H9 (cell line): ENCODE measurements at regions not wholly inside any gene's neighbourhood (a gene's known extent, or its start where the extent isn't known, plus 50 kb on each side); places are given as distances from the start of the nearest gene placed in this dataset.
A peak's percentile ranks its signal among the peaks of the same experiment; 100 is the strongest.

Source experiments
- DNase-seq: peaks from one replicate; pipeline ENCODE4 v3.0.0-alpha.2; 2017
- H2AFZ ChIP-seq: one replicate; pipeline ENCODE4 v1.6.1; 2013; ENCODE audit warnings: mild to moderate bottlenecking, low read length, control low read depth, moderate library complexity
- H2AK5ac ChIP-seq: 2 replicates; pipeline ENCODE4 v1.6.1; 2013; ENCODE audit warnings: low read length, control low read depth, mixed read lengths; ENCODE audit not compliant: insufficient read length
- H2BK120ac ChIP-seq: one replicate; pipeline ENCODE4 v1.6.1; 2013; ENCODE audit warnings: low read depth, mild to moderate bottlenecking, low read length, control low read depth, inconsistent platforms; ENCODE audit not compliant: poor library complexity, severe bottlenecking
- H2BK12ac ChIP-seq: 2 replicates; pipeline ENCODE4 v1.6.1; 2013; ENCODE audit warnings: low read length, control low read depth, mixed read lengths, low read depth; ENCODE audit not compliant: insufficient read length
- H2BK15ac ChIP-seq: 2 replicates; pipeline ENCODE4 v1.6.1; 2013; ENCODE audit warnings: low read depth, low read length, control low read depth
- H2BK20ac ChIP-seq: one replicate; pipeline ENCODE4 v1.6.1; 2013; ENCODE audit warnings: low read depth, mild to moderate bottlenecking, low read length, control low read depth, inconsistent platforms; ENCODE audit not compliant: poor library complexity, severe bottlenecking
- H2BK5ac ChIP-seq: 2 replicates; pipeline ENCODE4 v1.6.1; 2013; ENCODE audit warnings: low read length, control low read depth, mixed read lengths; ENCODE audit not compliant: insufficient read length
- H3K14ac ChIP-seq: 2 replicates; pipeline ENCODE4 v1.6.1; 2013; ENCODE audit warnings: low read length, control low read depth; ENCODE audit not compliant: insufficient read depth
- H3K18ac ChIP-seq: 2 replicates; pipeline ENCODE4 v1.6.1; 2013; ENCODE audit warnings: low read depth, mild to moderate bottlenecking, mixed read lengths, low read length, control low read depth; ENCODE audit not compliant: insufficient read length
- H3K23ac ChIP-seq: 2 replicates; pipeline ENCODE4 v1.6.1; 2013; ENCODE audit warnings: low read length, control low read depth, mixed read lengths, low read depth; ENCODE audit not compliant: insufficient read length
- H3K23me2 ChIP-seq: 2 replicates; pipeline ENCODE4 v1.6.1; 2013; ENCODE audit warnings: low read depth, mild to moderate bottlenecking, mixed read lengths, low read length, control low read depth; ENCODE audit not compliant: insufficient read length, poor library complexity, severe bottlenecking
- H3K27ac ChIP-seq: 2 replicates; pipeline ENCODE4 v1.5.1; 2013; ENCODE audit warnings: low read length, control low read depth, mixed read lengths, low read depth; ENCODE audit not compliant: insufficient read length
- H3K27me3 ChIP-seq: 2 replicates; pipeline ENCODE4 v1.6.1; 2013; ENCODE audit warnings: low read length, control low read depth, inconsistent platforms; ENCODE audit not compliant: insufficient read depth
- H3K4ac ChIP-seq: 2 replicates; pipeline ENCODE4 v1.6.1; 2013; ENCODE audit warnings: low read depth, mild to moderate bottlenecking, control low read depth, inconsistent platforms, low read length, moderate library complexity
- H3K4me1 ChIP-seq: 2 replicates; pipeline ENCODE4 v1.6.1; 2013; ENCODE audit warnings: low read length, control low read depth, inconsistent platforms; ENCODE audit not compliant: insufficient read depth
- H3K4me2 ChIP-seq: 2 replicates; pipeline ENCODE4 v1.6.1; 2013; ENCODE audit warnings: low read length, control low read depth, mixed read lengths; ENCODE audit not compliant: insufficient read length, insufficient read depth
- H3K56ac ChIP-seq: 2 replicates; pipeline ENCODE4 v1.6.1; 2013; ENCODE audit warnings: low read depth, mild to moderate bottlenecking, mixed read lengths, low read length, control low read depth; ENCODE audit not compliant: insufficient read length
- H3K79me1 ChIP-seq: 2 replicates; pipeline ENCODE4 v1.6.1; 2013; ENCODE audit warnings: low read depth, mild to moderate bottlenecking, moderate library complexity, low read length, control low read depth, inconsistent platforms; ENCODE audit not compliant: insufficient read depth, poor library complexity, severe bottlenecking
- H3K79me2 ChIP-seq: 2 replicates; pipeline ENCODE4 v1.6.1; 2013; ENCODE audit warnings: low read length, control low read depth, inconsistent platforms; ENCODE audit not compliant: insufficient read depth
- H3K9ac ChIP-seq: 2 replicates; pipeline ENCODE4 v1.6.1; 2013; ENCODE audit warnings: low read length, control low read depth, mixed read lengths; ENCODE audit not compliant: insufficient read length; ENCODE audit errors: extremely low read depth
- H3K9me3 ChIP-seq: one replicate; pipeline ENCODE4 v1.6.1; 2013; ENCODE audit warnings: low read depth, low read length, inconsistent platforms; ENCODE audit not compliant: control insufficient read depth
- H3T11ph ChIP-seq: one replicate; pipeline ENCODE4 v1.6.1; 2013; ENCODE audit warnings: mild to moderate bottlenecking, low read length, control low read depth, inconsistent platforms
- H4K20me1 ChIP-seq: one replicate; pipeline ENCODE4 v1.6.1; 2013; ENCODE audit not compliant: control insufficient read depth, insufficient read length, insufficient read depth
- H4K5ac ChIP-seq: 2 replicates; pipeline ENCODE4 v1.6.1; 2013; ENCODE audit warnings: low read depth, mild to moderate bottlenecking, mixed read lengths, low read length, control low read depth; ENCODE audit not compliant: insufficient read length
- H4K8ac ChIP-seq: replicated peaks from 2 replicates; pipeline ENCODE4 v1.6.1; 2013; ENCODE audit warnings: low read length, control low read depth, mixed read lengths, low read depth; ENCODE audit not compliant: insufficient read length
- H4K91ac ChIP-seq: 2 replicates; pipeline ENCODE4 v1.6.1; 2013; ENCODE audit warnings: low read depth, mild to moderate bottlenecking, moderate library complexity, mixed read lengths, low read length, control low read depth; ENCODE audit not compliant: insufficient read length
- H3K27ac Mint-ChIP-seq, 3 experiments: 2 replicates in 2 of 3; 3 replicates in 1 of 3; pipeline ENCODE4 v1.8.0; 2020 to 2021; ENCODE audit warnings: mixed read lengths in 3 of 3, mild to moderate bottlenecking in 1 of 3, moderate library complexity in 1 of 3
- H3K27me3 Mint-ChIP-seq: 2 replicates; pipeline ENCODE4 v1.8.0; 2021; ENCODE audit warnings: low read depth, mild to moderate bottlenecking, moderate library complexity, mixed read lengths
- H3K36me3 Mint-ChIP-seq, 3 experiments: 2 replicates in 2 of 3; 3 replicates in 1 of 3; pipeline ENCODE4 v1.8.0; 2020 to 2021; ENCODE audit warnings: low read depth in 3 of 3, mixed read lengths in 3 of 3; ENCODE audit not compliant: insufficient read depth in 1 of 3
- H3K4me1 Mint-ChIP-seq, 2 experiments: 2 replicates each; pipeline ENCODE4 v1.8.0; 2020; ENCODE audit warnings: mixed read lengths in 2 of 2
- H3K4me3 Mint-ChIP-seq, 2 experiments: 2 replicates in 1 of 2; 3 replicates in 1 of 2; pipeline ENCODE4 v1.8.0; 2020 to 2021; ENCODE audit warnings: mild to moderate bottlenecking in 2 of 2, mixed read lengths in 2 of 2, moderate library complexity in 1 of 2
- H3K9me3 Mint-ChIP-seq, 2 experiments: 2 replicates in 1 of 2; 3 replicates in 1 of 2; pipeline ENCODE4 v1.8.0; 2020; ENCODE audit warnings: mild to moderate bottlenecking in 2 of 2, mixed read lengths in 2 of 2, moderate library complexity in 1 of 2
- WGBS: extraction: QIAGEN DNeasy Blood & Tissue Kit; methylation state at CpG from one replicate; pipeline ENCODE4 v1.1.7; 2013; ENCODE audit warnings: missing lambda C conversion rate, low lambda C conversion rate, mixed read lengths; ENCODE audit not compliant: insufficient read length; ENCODE audit errors: extremely low coverage; 5-methylcytosine and 5-hydroxymethylcytosine counted together
- TF ChIP-seq, protein P1 (sequence below): fragments of 200-600 bp; sonication (generic); conservative IDR thresholded peaks from 3 replicates; pipeline ENCODE4 v1.8.0; 2021; ENCODE audit warnings: antibody characterized with exemption, mild to moderate bottlenecking

DNA sequence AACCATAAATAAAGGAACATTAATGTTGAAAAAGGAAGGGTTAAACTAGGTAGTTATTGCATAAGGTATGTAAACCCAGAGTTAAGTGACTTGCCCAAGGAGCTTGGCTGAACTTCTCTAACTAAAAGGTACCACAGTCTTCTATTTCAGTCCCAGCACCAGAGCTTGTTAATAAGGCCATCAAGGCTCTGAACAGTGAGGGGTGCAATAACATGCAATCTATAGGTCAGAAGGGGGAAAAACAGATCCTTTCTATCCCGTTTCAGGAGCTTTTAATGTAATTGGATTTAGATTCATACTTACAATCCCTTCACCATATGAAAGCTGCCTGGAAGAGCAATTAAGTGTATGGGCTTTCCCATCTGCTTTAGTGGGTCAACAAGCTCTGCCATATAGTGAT is 441.5 kb upstream of the SPRY2 start:
- Mint-ChIP-seq H3K9me3 (no peaks in the 10 kb centered on the region), H3K36me3 (no peaks in the 10 kb centered on the region), H3K27ac (peak overlapping the region in 1 of 3 experiments; percentile 33; a peak in 2 of 7 replicates), H3K27me3 (no peaks in the 10 kb centered on the region), H3K4me1 (peaks cover 24 to 26% of the 10 kb centered on the region in 2 experiments), H3K4me3 (no peak overlapping the region)
- no peaks in the 10 kb centered on the region for H3K27me3 ChIP-seq
- no peaks in the 10 kb centered on the region for H3K79me1 ChIP-seq
- H2AFZ ChIP-seq, result no peak overlapping the region
- no peaks in the 10 kb centered on the region for H3K9me3 ChIP-seq
- H2BK20ac ChIP-seq, result no peak overlapping the region
- H3K56ac ChIP-seq, result no peak overlapping the region
- no peak for DNase-seq
- no peak overlapping the region for H3K23ac ChIP-seq
- no peak overlapping the region for H4K91ac ChIP-seq
- no peak overlapping the region for H3T11ph ChIP-seq
- WGBS, result no CpG with 5 or more reads among the region's 1 CpG
- no peak overlapping the region for H3K18ac ChIP-seq
- no peak overlapping the region for H2BK12ac ChIP-seq
- H3K4me2 ChIP-seq, result no peak overlapping the region
- H2BK120ac ChIP-seq, result no peak overlapping the region
- TF ChIP-seq, protein P1, sequence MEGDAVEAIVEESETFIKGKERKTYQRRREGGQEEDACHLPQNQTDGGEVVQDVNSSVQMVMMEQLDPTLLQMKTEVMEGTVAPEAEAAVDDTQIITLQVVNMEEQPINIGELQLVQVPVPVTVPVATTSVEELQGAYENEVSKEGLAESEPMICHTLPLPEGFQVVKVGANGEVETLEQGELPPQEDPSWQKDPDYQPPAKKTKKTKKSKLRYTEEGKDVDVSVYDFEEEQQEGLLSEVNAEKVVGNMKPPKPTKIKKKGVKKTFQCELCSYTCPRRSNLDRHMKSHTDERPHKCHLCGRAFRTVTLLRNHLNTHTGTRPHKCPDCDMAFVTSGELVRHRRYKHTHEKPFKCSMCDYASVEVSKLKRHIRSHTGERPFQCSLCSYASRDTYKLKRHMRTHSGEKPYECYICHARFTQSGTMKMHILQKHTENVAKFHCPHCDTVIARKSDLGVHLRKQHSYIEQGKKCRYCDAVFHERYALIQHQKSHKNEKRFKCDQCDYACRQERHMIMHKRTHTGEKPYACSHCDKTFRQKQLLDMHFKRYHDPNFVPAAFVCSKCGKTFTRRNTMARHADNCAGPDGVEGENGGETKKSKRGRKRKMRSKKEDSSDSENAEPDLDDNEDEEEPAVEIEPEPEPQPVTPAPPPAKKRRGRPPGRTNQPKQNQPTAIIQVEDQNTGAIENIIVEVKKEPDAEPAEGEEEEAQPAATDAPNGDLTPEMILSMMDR, result no peak
- H4K20me1 ChIP-seq, result no peaks in the 10 kb centered on the region
- no peak overlapping the region for H3K14ac ChIP-seq
- H4K8ac ChIP-seq, result no peak overlapping the region
- no peak overlapping the region for H2BK15ac ChIP-seq
- H3K9ac ChIP-seq, result no peak overlapping the region
- H3K4me1 ChIP-seq, result peaks cover 4% of the 10 kb centered on the region; the same call in 1 of the 2 replicates
- H3K4ac ChIP-seq, result no peak overlapping the region
- H3K79me2 ChIP-seq, result no peaks in the 10 kb centered on the region
- no peak overlapping the region for H2BK5ac ChIP-seq
- no peaks in the 10 kb centered on the region for H3K23me2 ChIP-seq
- no peak overlapping the region for H2AK5ac ChIP-seq
- no peak overlapping the region for H3K27ac ChIP-seq
- no peak overlapping the region for H4K5ac ChIP-seq
